Hepatocyte (in vitro differentiated cells): ENCODE measurements at regions not wholly inside any gene's neighbourhood (a gene's known extent, or its start where the extent isn't known, plus 50 kb on each side); places are given as distances from the start of the nearest gene placed in this dataset.

Experiments
- DNase-seq: peaks from one replicate; pipeline ENCODE4 v3.0.0-alpha.2; 2016; ENCODE audit warnings: low spot score
- H2AFZ ChIP-seq: fragments of 200-600 bp; sonication (generic); 2 replicates; pipeline ENCODE4 v1.6.0; 2016; ENCODE audit warnings: antibody characterized with exemption, mild to moderate bottlenecking
- H3K27ac ChIP-seq: fragments of 200-600 bp; sonication (generic); 2 replicates; pipeline ENCODE4 v1.5.1; 2016; ENCODE audit warnings: mild to moderate bottlenecking
- H3K27me3 ChIP-seq: fragments of 200-600 bp; sonication (generic); 2 replicates; pipeline ENCODE4 v1.6.1; 2016
- H3K36me3 ChIP-seq: fragments of 200-600 bp; sonication (generic); replicated peaks from 2 replicates; pipeline ENCODE4 v1.5.1; 2016; ENCODE audit warnings: low read depth; ENCODE audit not compliant: insufficient read depth
- H3K4me1 ChIP-seq: fragments of 200-600 bp; sonication (generic); 2 replicates; pipeline ENCODE4 v1.5.1; 2016; ENCODE audit warnings: mild to moderate bottlenecking, moderate library complexity; ENCODE audit not compliant: insufficient read depth
- H3K4me2 ChIP-seq: fragments of 200-600 bp; sonication (generic); 2 replicates; pipeline ENCODE4 v1.6.0; 2016
- H3K4me3 ChIP-seq: fragments of 200-600 bp; sonication (generic); 2 replicates; pipeline ENCODE4 v1.5.1; 2016; ENCODE audit warnings: mild to moderate bottlenecking
- H3K79me2 ChIP-seq: fragments of 200-600 bp; sonication (generic); 2 replicates; pipeline ENCODE4 v1.6.0; 2017; ENCODE audit warnings: mild to moderate bottlenecking
- H3K9me2 ChIP-seq: fragments of 200-600 bp; sonication (generic); replicated peaks from 2 replicates; pipeline ENCODE4 v1.6.0; 2017; ENCODE audit warnings: mild to moderate bottlenecking; ENCODE audit not compliant: insufficient read depth
- H3K9me3 ChIP-seq: fragments of 200-600 bp; sonication (generic); 2 replicates; pipeline ENCODE4 v1.5.1; 2016; ENCODE audit warnings: low read depth, mild to moderate bottlenecking
- H4K20me1 ChIP-seq: fragments of 200-600 bp; sonication (generic); 2 replicates; pipeline ENCODE4 v1.6.0; 2016; ENCODE audit warnings: mild to moderate bottlenecking; ENCODE audit not compliant: insufficient read depth, poor library complexity, severe bottlenecking
- EZH2 ChIP-seq: fragments of 200-600 bp; sonication (generic); IDR thresholded peaks from 2 replicates; pipeline ENCODE4 v1.6.1; 2016; ENCODE audit warnings: antibody characterized with exemption, mild to moderate bottlenecking, borderline replicate concordance
- EZH2phosphoT487 ChIP-seq: fragments of 200-600 bp; sonication (generic); IDR thresholded peaks from one replicate; pipeline ENCODE4 v1.6.1; 2018; ENCODE audit warnings: antibody characterized with exemption, mild to moderate bottlenecking, low read depth, moderate library complexity; ENCODE audit not compliant: unreplicated experiment, severe bottlenecking
- WGBS: methylation state at CpG from one replicate; pipeline ENCODE4 v1.1.6; 2016; ENCODE audit warnings: low lambda C conversion rate; ENCODE audit errors: missing lambda C conversion rate; 5-methylcytosine and 5-hydroxymethylcytosine counted together
- TF ChIP-seq, protein P1 (sequence below): fragments of 200-600 bp; sonication (generic); IDR thresholded peaks from 2 replicates; pipeline ENCODE4 v1.5.1; 2016; ENCODE audit warnings: antibody characterized with exemption, mild to moderate bottlenecking; ENCODE audit not compliant: poor library complexity

DNA sequence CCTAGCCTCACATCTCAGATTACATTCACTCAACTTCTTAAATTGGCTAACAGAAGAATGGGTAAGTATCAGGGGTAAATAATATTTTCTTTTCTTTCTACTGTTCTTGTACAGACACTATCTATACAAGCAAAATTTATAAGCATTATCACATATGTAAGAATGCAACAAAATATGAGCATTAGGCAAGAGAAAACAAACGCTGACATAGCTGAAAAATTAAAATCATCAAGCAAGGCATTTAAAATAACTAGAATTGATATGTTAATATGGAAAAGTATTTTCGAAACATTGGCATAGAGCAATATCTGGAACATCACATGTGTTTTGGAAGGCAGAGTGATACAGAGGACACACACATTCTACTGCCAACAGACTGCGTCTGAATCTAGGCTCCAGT lies 1175.3 kb upstream of the LRRN3 start:
- Histone ChIP-seq H3K36me3 (no peaks in the 10 kb centered on the region), H3K4me3 (no peak overlapping the region), H2AFZ (no peak overlapping the region), H3K27ac (no peak overlapping the region), H3K4me1 (no peaks in the 10 kb centered on the region), H3K9me3 (no peaks in the 10 kb centered on the region), H3K4me2 (no peak overlapping the region), H3K79me2 (no peaks in the 10 kb centered on the region), H4K20me1 (no peaks in the 10 kb centered on the region), H3K27me3 (no peaks in the 10 kb centered on the region), H3K9me2 (no peaks in the 10 kb centered on the region)
- DNase-seq: no peak
- TF ChIP-seq EZH2: no peak
- TF ChIP-seq, protein P1, sequence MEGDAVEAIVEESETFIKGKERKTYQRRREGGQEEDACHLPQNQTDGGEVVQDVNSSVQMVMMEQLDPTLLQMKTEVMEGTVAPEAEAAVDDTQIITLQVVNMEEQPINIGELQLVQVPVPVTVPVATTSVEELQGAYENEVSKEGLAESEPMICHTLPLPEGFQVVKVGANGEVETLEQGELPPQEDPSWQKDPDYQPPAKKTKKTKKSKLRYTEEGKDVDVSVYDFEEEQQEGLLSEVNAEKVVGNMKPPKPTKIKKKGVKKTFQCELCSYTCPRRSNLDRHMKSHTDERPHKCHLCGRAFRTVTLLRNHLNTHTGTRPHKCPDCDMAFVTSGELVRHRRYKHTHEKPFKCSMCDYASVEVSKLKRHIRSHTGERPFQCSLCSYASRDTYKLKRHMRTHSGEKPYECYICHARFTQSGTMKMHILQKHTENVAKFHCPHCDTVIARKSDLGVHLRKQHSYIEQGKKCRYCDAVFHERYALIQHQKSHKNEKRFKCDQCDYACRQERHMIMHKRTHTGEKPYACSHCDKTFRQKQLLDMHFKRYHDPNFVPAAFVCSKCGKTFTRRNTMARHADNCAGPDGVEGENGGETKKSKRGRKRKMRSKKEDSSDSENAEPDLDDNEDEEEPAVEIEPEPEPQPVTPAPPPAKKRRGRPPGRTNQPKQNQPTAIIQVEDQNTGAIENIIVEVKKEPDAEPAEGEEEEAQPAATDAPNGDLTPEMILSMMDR: no peak
- TF ChIP-seq EZH2phosphoT487: no peak
- WGBS: 91% methylated on average over 3 of the region's 3 CpGs

DNA sequence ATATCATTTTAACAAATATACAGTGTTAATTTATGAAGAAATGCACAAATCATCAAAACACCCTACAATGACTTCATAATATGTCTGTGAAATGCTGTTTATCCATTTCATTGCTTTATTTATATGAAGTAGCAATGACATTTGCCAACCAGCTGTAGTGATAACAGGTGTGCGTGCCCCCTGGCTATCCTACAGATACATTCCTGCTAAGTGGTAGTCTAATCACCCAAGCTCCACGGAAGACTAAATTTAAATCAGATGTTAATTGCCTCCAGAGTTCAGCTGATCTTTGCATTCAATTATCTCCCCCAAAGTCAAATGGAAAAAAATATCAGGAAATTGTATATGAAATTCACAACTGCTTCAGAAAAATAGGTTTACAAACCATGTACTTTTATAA lies 1164.2 kb upstream of the LRRN3 start:
- H3K4me2 ChIP-seq: no peak overlapping the region
- no peaks in the 10 kb centered on the region for H3K9me2 ChIP-seq
- H3K79me2 ChIP-seq: no peaks in the 10 kb centered on the region
- H3K27ac ChIP-seq: no peak overlapping the region
- H2AFZ ChIP-seq: no peak overlapping the region
- H3K4me1 ChIP-seq: no peaks in the 10 kb centered on the region
- H3K27me3 ChIP-seq: no peaks in the 10 kb centered on the region
- WGBS: 45% methylated on average over 2 of the region's 2 CpGs
- H3K9me3 ChIP-seq: no peaks in the 10 kb centered on the region
- H3K36me3 ChIP-seq: no peaks in the 10 kb centered on the region
- H3K4me3 ChIP-seq: no peak overlapping the region
- TF ChIP-seq, protein P1: no peak
- TF ChIP-seq EZH2phosphoT487 (no peak), EZH2 (no peak)
- H4K20me1 ChIP-seq: no peaks in the 10 kb centered on the region
- no peak for DNase-seq

DNA sequence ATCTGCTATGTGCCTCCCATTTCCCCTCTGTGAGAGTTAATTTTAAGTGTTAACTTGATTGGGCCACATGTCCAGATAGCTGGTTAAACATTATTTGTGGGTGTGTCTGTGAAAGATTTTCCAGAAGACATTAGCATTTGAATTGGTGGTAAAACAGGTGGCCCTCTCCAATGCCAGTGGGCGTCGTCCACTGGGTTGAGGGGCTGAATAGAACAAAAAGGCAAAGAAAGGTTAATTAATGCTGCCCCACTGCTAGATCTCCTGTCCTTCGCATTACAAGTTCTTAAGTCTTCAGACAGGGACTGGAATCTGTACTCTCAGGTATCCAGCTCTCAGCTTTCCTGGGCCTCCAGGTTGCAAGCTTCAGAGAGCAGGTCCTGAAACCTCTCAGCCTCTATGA lies 1160.9 kb upstream of the LRRN3 start:
- H3K36me3 ChIP-seq: no peaks in the 10 kb centered on the region
- no peaks in the 10 kb centered on the region for H3K9me2 ChIP-seq
- H3K79me2 ChIP-seq: no peaks in the 10 kb centered on the region
- no peak overlapping the region for H3K4me2 ChIP-seq
- no peaks in the 10 kb centered on the region for H3K4me1 ChIP-seq
- H2AFZ ChIP-seq: no peak overlapping the region
- 93% methylated on average over 3 of the region's 3 CpGs for WGBS
- no peaks in the 10 kb centered on the region for H4K20me1 ChIP-seq
- no peak overlapping the region for H3K27ac ChIP-seq
- H3K27me3 ChIP-seq: no peaks in the 10 kb centered on the region
- no peaks in the 10 kb centered on the region for H3K9me3 ChIP-seq
- DNase-seq: no peak
- TF ChIP-seq, protein P1: no peak
- TF ChIP-seq EZH2phosphoT487 (no peak), EZH2 (no peak)
- H3K4me3 ChIP-seq: no peak overlapping the region

DNA sequence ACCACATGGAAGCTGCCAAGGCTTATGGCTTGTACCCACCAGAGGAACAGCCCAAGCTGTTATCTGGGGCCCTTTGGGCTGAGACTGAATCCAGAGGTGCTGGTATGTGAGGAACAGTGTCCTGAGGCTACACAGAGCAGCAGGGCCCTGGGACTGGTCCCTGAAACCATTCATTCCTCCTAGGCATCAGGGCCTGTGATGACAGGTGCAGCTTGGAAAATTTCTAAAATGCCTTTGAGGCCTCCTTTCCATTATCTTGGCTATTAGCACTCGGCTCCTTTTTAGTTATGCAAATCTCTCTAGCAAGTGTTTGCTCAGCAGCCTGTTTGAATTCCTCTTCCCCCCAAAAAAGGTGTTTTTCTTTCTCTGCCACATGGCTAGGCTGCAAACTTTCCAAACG lies 1151.7 kb upstream of the LRRN3 start:
- Histone ChIP-seq H3K27ac (no peak overlapping the region), H2AFZ (no peak overlapping the region), H3K9me3 (no peaks in the 10 kb centered on the region), H3K36me3 (no peaks in the 10 kb centered on the region), H3K79me2 (no peaks in the 10 kb centered on the region), H3K4me2 (no peak overlapping the region), H3K4me1 (no peaks in the 10 kb centered on the region), H3K27me3 (no peaks in the 10 kb centered on the region), H3K4me3 (no peak overlapping the region), H4K20me1 (no peaks in the 10 kb centered on the region), H3K9me2 (no peaks in the 10 kb centered on the region)
- 72% methylated on average over 2 of the region's 2 CpGs for WGBS
- TF ChIP-seq EZH2phosphoT487: no peak
- TF ChIP-seq, protein P1: no peak
- no peak for TF ChIP-seq EZH2
- no peak for DNase-seq
